GM19025 (cell line): ENCODE measurements at regions not wholly inside any gene's neighbourhood (a gene's known extent, or its start where the extent isn't known, plus 50 kb on each side); places are given as distances from the start of the nearest gene placed in this dataset.

Experiments
- ATAC-seq: cut with Tn5 transposase; IDR thresholded peaks from one replicate; pipeline ENCODE4 v1.9.1; 2021; ENCODE audit warnings: mild to moderate bottlenecking, low read depth, moderate library complexity; ENCODE audit not compliant: unreplicated experiment

- ATAC-seq = no peak
Observed at GRCh38 chr13:44294876-44295275, 78.7 kb upstream of the SERP2 start.

GRCh38 chr13:44296856-44297255 lies 76.8 kb upstream of the SERP2 start:
- no peak for ATAC-seq

GRCh38 chr13:44298314-44298713 lies 75.3 kb upstream of the SERP2 start:
- no peak for ATAC-seq

GRCh38 chr13:44299152-44299943 lies 74.3 kb upstream of the SERP2 start:
- no peak for ATAC-seq

GRCh38 chr13:44300895-44301638 lies 72.6 kb upstream of the SERP2 start:
- ATAC-seq = no peak

GRCh38 chr13:44301639-44302015 lies 72.0 kb upstream of the SERP2 start:
- no peak for ATAC-seq

GRCh38 chr13:44302233-44302632 lies 71.4 kb upstream of the SERP2 start:
- ATAC-seq = no peak

- ATAC-seq = no peak
Observed at GRCh38 chr13:44302940-44303575, 70.6 kb upstream of the SERP2 start.

- ATAC-seq = no peak
Observed at GRCh38 chr13:44303681-44304432, 69.8 kb upstream of the SERP2 start.

GRCh38 chr13:44304433-44304725 lies 69.2 kb upstream of the SERP2 start:
- ATAC-seq = no peak

- ATAC-seq = no peak
Observed at GRCh38 chr13:44305286-44305685, 68.3 kb upstream of the SERP2 start.

- ATAC-seq = no peak
Observed at GRCh38 chr13:44305917-44306370, 67.7 kb upstream of the SERP2 start.

- no peak for ATAC-seq
Observed at GRCh38 chr13:44306371-44307192, 67.0 kb upstream of the SERP2 start.

GRCh38 chr13:44307255-44307654 lies 66.4 kb upstream of the SERP2 start:
- no peak for ATAC-seq

GRCh38 chr13:44307844-44308243 lies 65.8 kb upstream of the SERP2 start:
- no peak for ATAC-seq

- no peak for ATAC-seq
Observed at GRCh38 chr13:44308352-44308751, 65.3 kb upstream of the SERP2 start.

GRCh38 chr13:44309794-44310757 lies 63.5 kb upstream of the SERP2 start:
- ATAC-seq = no peak

- no peak for ATAC-seq
Observed at GRCh38 chr13:44311011-44311780, 62.4 kb upstream of the SERP2 start.
